GM23248 (cell line): ENCODE measurements at regions not wholly inside any gene's neighbourhood (a gene's known extent, or its start where the extent isn't known, plus 50 kb on each side); places are given as distances from the start of the nearest gene placed in this dataset.

ENCODE experiments used
- DNase-seq: peaks from one replicate; pipeline ENCODE4 v3.0.0-alpha.2; 2015
- H2AFZ ChIP-seq: fragments of 200-600 bp; sonication (generic); 2 replicates; pipeline ENCODE4 v1.6.1; 2016; ENCODE audit warnings: antibody characterized with exemption
- H3F3A ChIP-seq: fragments of 200-600 bp; sonication (generic); 2 replicates; pipeline ENCODE4 v1.6.1; 2016; ENCODE audit warnings: mild to moderate bottlenecking, antibody characterized with exemption, mixed run types; ENCODE audit not compliant: insufficient read depth
- H3K27ac ChIP-seq: fragments of 200-600 bp; sonication (generic); 2 replicates; pipeline ENCODE4 v1.5.1; 2016; ENCODE audit warnings: mild to moderate bottlenecking
- H3K27me3 ChIP-seq: fragments of 200-600 bp; sonication (generic); replicated peaks from 2 replicates; pipeline ENCODE4 v1.6.1; 2016; ENCODE audit warnings: mild to moderate bottlenecking; ENCODE audit not compliant: insufficient read depth
- H3K36me3 ChIP-seq: fragments of 200-600 bp; sonication (generic); 2 replicates; pipeline ENCODE4 v1.6.1; 2016; ENCODE audit warnings: low read depth, mild to moderate bottlenecking
- H3K4me1 ChIP-seq: fragments of 200-600 bp; sonication (generic); 2 replicates; pipeline ENCODE4 v1.6.1; 2016; ENCODE audit warnings: mild to moderate bottlenecking; ENCODE audit not compliant: insufficient read depth
- H3K4me2 ChIP-seq: fragments of 200-600 bp; sonication (generic); one replicate; pipeline ENCODE4 v1.6.1; 2016; ENCODE audit warnings: mild to moderate bottlenecking; ENCODE audit not compliant: unreplicated experiment
- H3K4me3 ChIP-seq: fragments of 200-600 bp; sonication (generic); 2 replicates; pipeline ENCODE4 v1.5.1; 2016; ENCODE audit warnings: mild to moderate bottlenecking
- H3K79me2 ChIP-seq: fragments of 200-600 bp; sonication (generic); 2 replicates; pipeline ENCODE4 v1.6.1; 2016; ENCODE audit warnings: mild to moderate bottlenecking; ENCODE audit not compliant: insufficient read depth
- H3K9ac ChIP-seq: fragments of 200-600 bp; sonication (generic); 2 replicates; pipeline ENCODE4 v1.6.1; 2016; ENCODE audit warnings: mild to moderate bottlenecking
- H3K9me2 ChIP-seq: fragments of 200-600 bp; sonication (generic); 2 replicates; pipeline ENCODE4 v1.6.1; 2016; ENCODE audit warnings: mixed run types, mild to moderate bottlenecking, moderate library complexity; ENCODE audit not compliant: insufficient read depth
- H3K9me3 ChIP-seq: fragments of 200-600 bp; sonication (generic); one replicate; pipeline ENCODE4 v1.6.1; 2017; ENCODE audit warnings: low read depth
- H4K20me1 ChIP-seq: fragments of 200-600 bp; sonication (generic); 2 replicates; pipeline ENCODE4 v1.6.0; 2016; ENCODE audit not compliant: insufficient read depth
- EZH2 ChIP-seq: fragments of 200-600 bp; sonication (generic); IDR thresholded peaks from 2 replicates; pipeline ENCODE4 v1.6.1; 2018; ENCODE audit warnings: antibody characterized with exemption, mild to moderate bottlenecking; ENCODE audit not compliant: insufficient read depth, poor library complexity, severe bottlenecking
- EZH2phosphoT487 ChIP-seq: fragments of 200-600 bp; sonication (generic); IDR thresholded peaks from 2 replicates; pipeline ENCODE4 v1.6.1; 2018; ENCODE audit warnings: antibody characterized with exemption, moderate library complexity, mild to moderate bottlenecking, low read depth; ENCODE audit not compliant: insufficient read depth
- WGBS, 2 experiments: methylation state at CpG; one replicate each; pipeline ENCODE4 v1.1.6; 2015 to 2017; ENCODE audit warnings: low lambda C conversion rate in 2 of 2, low coverage in 1 of 2; ENCODE audit errors: missing lambda C conversion rate in 2 of 2; 5-methylcytosine and 5-hydroxymethylcytosine counted together
- in situ Hi-C: fragments of 300-500 bp; cut with MboI; formaldehyde crosslinking; loops from 2 replicates; pipeline ENCODE4 v1.15.0; 2020

- WGBS, 2 experiments, result 10 to 12% methylated on average over 4 of the region's 4 CpGs
- Histone ChIP-seq H3K4me3 (peak overlapping the region; percentile 10; the same call in 1 of the 2 replicates), H3F3A (peaks cover 33% of the 10 kb centered on the region), H3K9me2 (peaks cover 3% of the 10 kb centered on the region; the same call in 1 of the 2 replicates), H3K79me2 (no peaks in the 10 kb centered on the region), H4K20me1 (no peaks in the 10 kb centered on the region), H3K36me3 (no peaks in the 10 kb centered on the region), H3K4me1 (peaks cover 47% of the 10 kb centered on the region), H3K9ac (peak overlapping the region; percentile 69), H3K4me2 (peak overlapping the region; percentile 62), H3K27me3 (no peaks in the 10 kb centered on the region), H2AFZ (peak overlapping the region; percentile 16; the same call in 1 of the 2 replicates), H3K9me3 (no peaks in the 10 kb centered on the region), H3K27ac (peak overlapping the region; percentile 93)
- DNase-seq, result peak; percentile 77
- in situ Hi-C loops, result no loop called here
- TF ChIP-seq EZH2phosphoT487 (no peak), EZH2 (no peak)
These were observed 242.1 kb upstream of the JUN start for GRCh38 chr1:59025898-59026426.

- TF ChIP-seq EZH2phosphoT487, result 0 out of 2 replicates have a peak, but pooled peaks have one; percentile 61
- no peak for TF ChIP-seq EZH2
- 1 to 5% methylated on average over 6 of the region's 6 CpGs for WGBS, 2 experiments
- Histone ChIP-seq H3K27ac (peak overlapping the region; percentile 93), H3K9ac (peak overlapping the region; percentile 69), H3K4me2 (peak overlapping the region; percentile 62), H3K27me3 (no peaks in the 10 kb centered on the region), H2AFZ (peak overlapping the region; percentile 41), H3K79me2 (no peaks in the 10 kb centered on the region), H3K9me3 (no peaks in the 10 kb centered on the region), H3K36me3 (no peaks in the 10 kb centered on the region), H3K9me2 (peaks cover 3% of the 10 kb centered on the region; the same call in 1 of the 2 replicates), H4K20me1 (no peaks in the 10 kb centered on the region), H3K4me1 (peaks cover 47% of the 10 kb centered on the region), H3F3A (peaks cover 33% of the 10 kb centered on the region), H3K4me3 (peak overlapping the region; percentile 10; the same call in 1 of the 2 replicates)
- in situ Hi-C loops, result no loop called here
- peak; percentile 94 for DNase-seq
These were observed 242.7 kb upstream of the JUN start for GRCh38 chr1:59026472-59026948.

- H3K27me3 ChIP-seq, result no peaks in the 10 kb centered on the region
- H3F3A ChIP-seq, result peaks cover 33% of the 10 kb centered on the region
- H3K36me3 ChIP-seq, result no peaks in the 10 kb centered on the region
- H3K4me3 ChIP-seq, result no peak overlapping the region
- TF ChIP-seq EZH2phosphoT487, result no peak
- TF ChIP-seq EZH2, result no peak
- H4K20me1 ChIP-seq, result no peaks in the 10 kb centered on the region
- no peaks in the 10 kb centered on the region for H3K9me3 ChIP-seq
- H2AFZ ChIP-seq, result peak overlapping the region; percentile 41
- 67 to 76% methylated on average over 2 of the region's 2 CpGs for WGBS, 2 experiments
- peak; percentile 62 for DNase-seq
- H3K27ac ChIP-seq, result peak overlapping the region; percentile 93
- H3K4me2 ChIP-seq, result peak overlapping the region; percentile 62
- H3K4me1 ChIP-seq, result peaks cover 47% of the 10 kb centered on the region
- in situ Hi-C loops, result no loop called here
- no peaks in the 10 kb centered on the region for H3K79me2 ChIP-seq
- peaks cover 3% of the 10 kb centered on the region; the same call in 1 of the 2 replicates for H3K9me2 ChIP-seq
- peak overlapping the region; percentile 69 for H3K9ac ChIP-seq
These were observed 243.3 kb upstream of the JUN start for GRCh38 chr1:59027177-59027576.

- H3K27ac ChIP-seq, result no peak overlapping the region
- in situ Hi-C loops, result no loop called here
These were observed 244.2 kb upstream of the JUN start for GRCh38 chr1:59028048-59028447.

More at GRCh38 chr1:59028048-59028447, 244.2 kb upstream of the JUN start:
- Histone ChIP-seq H3K27me3 (no peaks in the 10 kb centered on the region), H3K9me2 (peaks cover 3% of the 10 kb centered on the region; the same call in 1 of the 2 replicates), H4K20me1 (no peaks in the 10 kb centered on the region), H3K79me2 (no peaks in the 10 kb centered on the region), H2AFZ (no peak overlapping the region), H3K4me1 (peaks cover 47% of the 10 kb centered on the region), H3K9me3 (no peaks in the 10 kb centered on the region), H3K9ac (no peak overlapping the region), H3K4me3 (no peak overlapping the region), H3K4me2 (no peak overlapping the region), H3F3A (peaks cover 33% of the 10 kb centered on the region), H3K36me3 (no peaks in the 10 kb centered on the region)
- TF ChIP-seq EZH2phosphoT487 (no peak), EZH2 (no peak)
- 99 to 100% methylated on average over 3 of the region's 3 CpGs for WGBS, 2 experiments
- no peak for DNase-seq
